ENCODE measurements at regions not wholly inside any gene's neighbourhood (a gene's known extent, or its start where the extent isn't known, plus 50 kb on each side); places are given as distances from the start of the nearest gene placed in this dataset.

- no peak for TF ChIP-seq CTCF (IDR thresholded peaks at IDR 0.05)
These were observed 52.2 kb upstream of the DAB2IP start for GRCh38 chr9:121598965-121599871.

- no peak for TF ChIP-seq CTCF (IDR thresholded peaks at IDR 0.05)
These were observed 51.4 kb upstream of the DAB2IP start for GRCh38 chr9:121599872-121600585.

- TF ChIP-seq CTCF (IDR thresholded peaks at IDR 0.05), result no peak
These were observed 50.2 kb upstream of the DAB2IP start for GRCh38 chr9:121601194-121601593.

Data from LNCAP (cell line).